ENCODE measurements at regions not wholly inside any gene's neighbourhood (a gene's known extent, or its start where the extent isn't known, plus 50 kb on each side); places are given as distances from the start of the nearest gene placed in this dataset.
"Not testable (repeated sequence)": the region's sequence is repeated elsewhere in the genome, so short reads cannot be mapped to it uniquely, and the experiment has no call there.

DNA sequence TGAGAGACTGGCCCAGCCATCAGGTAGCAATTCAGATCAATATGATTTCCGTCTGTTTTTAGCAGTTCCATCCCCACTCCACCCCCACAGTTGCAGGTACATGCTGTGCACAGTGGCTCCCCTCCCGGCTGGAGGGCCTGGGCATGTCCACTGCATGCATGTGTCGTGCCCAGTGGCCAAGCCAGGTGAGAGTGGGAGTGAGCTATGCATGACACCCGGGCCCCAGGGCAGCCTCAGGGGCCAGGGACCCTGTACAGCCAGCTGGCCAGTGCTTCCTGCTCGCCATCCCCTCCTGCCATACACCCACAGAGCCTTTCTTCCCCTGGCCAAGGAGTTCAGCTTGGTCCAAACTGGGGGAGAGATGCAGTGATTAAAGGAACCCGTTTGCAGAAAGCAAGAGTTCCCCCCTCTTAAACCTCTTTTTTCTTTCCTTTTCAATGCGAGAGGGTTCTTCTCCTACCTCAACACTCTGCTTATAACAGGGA, 135.3 kb downstream of the THBS2 start:
- H3K4me1 ChIP-seq (ENCODE audit: control insufficient read depth, insufficient read depth, low read length), result no peaks in the 10 kb centered on the region
- no peaks in the 10 kb centered on the region for H3K9me3 ChIP-seq (ENCODE audit: control insufficient read depth in 2 of 2, low read length in 2 of 2)
- no peak overlapping the region for H3K9ac ChIP-seq (ENCODE audit: low read length in 2 of 2)
- no peaks in the 10 kb centered on the region for H3K27me3 ChIP-seq (ENCODE audit: control insufficient read depth in 1 of 2, insufficient read depth in 2 of 2, low read length in 2 of 2)
- H3K27ac ChIP-seq (ENCODE audit: low read length), result no peak overlapping the region
- H3K36me3 ChIP-seq (ENCODE audit: control insufficient read depth in 2 of 2, insufficient read depth in 2 of 2, low read length in 2 of 2), result no peaks in the 10 kb centered on the region
- H3K4me3 ChIP-seq (ENCODE audit: low read length in 2 of 2), result no peak overlapping the region

DNA sequence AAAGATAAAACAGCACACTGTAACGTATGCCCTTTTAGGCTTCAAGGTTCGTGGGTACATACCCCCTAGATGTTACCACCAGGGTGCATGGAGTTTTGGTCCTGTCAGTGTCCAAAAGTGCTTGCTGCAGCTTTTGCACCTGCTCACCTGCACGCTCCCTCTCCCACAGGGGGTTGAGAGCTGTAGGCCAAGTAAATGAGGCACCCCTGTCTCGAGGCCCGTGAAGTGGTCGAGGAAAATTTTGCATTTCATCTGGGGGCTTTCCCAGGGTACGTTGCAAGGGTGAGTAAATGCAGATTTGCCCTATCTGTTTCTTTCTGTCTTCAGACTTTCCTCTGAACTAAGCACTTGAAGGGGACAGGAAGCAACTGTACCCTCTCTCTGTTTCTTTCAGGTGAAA, 136.0 kb downstream of the THBS2 start:
- Histone ChIP-seq H3K9ac (ENCODE audit: low read length in 2 of 2) (no peak overlapping the region), H3K27ac (ENCODE audit: low read length) (no peak overlapping the region), H3K36me3 (ENCODE audit: control insufficient read depth in 2 of 2, insufficient read depth in 2 of 2, low read length in 2 of 2) (no peaks in the 10 kb centered on the region), H3K4me3 (ENCODE audit: low read length in 2 of 2) (no peak overlapping the region), H3K27me3 (ENCODE audit: control insufficient read depth in 1 of 2, insufficient read depth in 2 of 2, low read length in 2 of 2) (no peaks in the 10 kb centered on the region), H3K9me3 (ENCODE audit: control insufficient read depth in 2 of 2, low read length in 2 of 2) (no peaks in the 10 kb centered on the region), H3K4me1 (ENCODE audit: control insufficient read depth, insufficient read depth, low read length) (no peaks in the 10 kb centered on the region)

DNA sequence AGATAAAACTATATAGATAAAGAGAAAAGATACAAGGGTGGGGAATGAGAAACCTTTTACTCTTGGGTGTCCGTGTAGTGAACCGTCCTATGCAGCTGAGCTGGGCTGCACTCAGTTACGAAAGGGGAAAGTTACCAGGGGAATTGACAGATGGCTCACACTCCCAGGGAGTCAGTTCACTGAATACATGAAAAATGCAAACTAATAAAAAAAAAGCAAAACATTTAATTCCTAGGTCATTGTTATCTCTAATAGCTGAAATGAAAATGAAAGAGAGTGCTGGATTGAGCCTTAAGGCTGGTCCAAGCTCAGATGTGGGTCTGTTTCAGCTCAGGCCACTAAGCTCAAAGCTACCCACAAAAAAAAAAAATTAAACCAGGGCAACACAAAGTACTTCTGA, 138.0 kb downstream of the THBS2 start:
- H3K27me3 ChIP-seq (ENCODE audit: control insufficient read depth in 1 of 2, insufficient read depth in 2 of 2, low read length in 2 of 2), result no peaks in the 10 kb centered on the region
- H3K9ac ChIP-seq (ENCODE audit: low read length in 2 of 2), result no peak overlapping the region
- H3K4me3 ChIP-seq (ENCODE audit: low read length in 2 of 2), result no peak overlapping the region
- H3K4me1 ChIP-seq (ENCODE audit: control insufficient read depth, insufficient read depth, low read length), result no peaks in the 10 kb centered on the region
- H3K9me3 ChIP-seq (ENCODE audit: control insufficient read depth in 2 of 2, low read length in 2 of 2), result no peaks in the 10 kb centered on the region
- H3K27ac ChIP-seq (ENCODE audit: low read length), result no peak overlapping the region
- no peaks in the 10 kb centered on the region for H3K36me3 ChIP-seq (ENCODE audit: control insufficient read depth in 2 of 2, insufficient read depth in 2 of 2, low read length in 2 of 2)

DNA sequence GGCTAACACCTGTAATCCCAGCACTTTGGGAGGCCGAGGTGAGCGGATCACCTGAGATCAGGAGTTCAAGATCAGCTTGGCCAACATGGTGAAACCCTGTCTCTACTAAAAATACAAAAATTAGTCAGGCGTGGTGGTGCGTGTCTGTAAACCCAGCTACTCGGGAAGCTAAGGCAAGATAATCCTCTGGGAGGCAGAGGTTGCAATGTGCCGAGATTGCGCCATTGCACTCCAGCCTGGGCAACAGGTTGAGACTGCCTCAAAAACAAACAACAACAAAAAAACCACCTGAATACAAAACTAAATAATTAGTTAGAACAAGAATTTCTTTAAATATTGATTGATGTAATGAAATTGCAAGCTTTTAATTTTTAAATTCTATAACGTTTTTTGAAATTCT, 139.0 kb downstream of the THBS2 start:
- not testable (repeated sequence) for H3K9me3 ChIP-seq (ENCODE audit: control insufficient read depth in 2 of 2, low read length in 2 of 2); H3K27me3 ChIP-seq (ENCODE audit: control insufficient read depth in 1 of 2, insufficient read depth in 2 of 2, low read length in 2 of 2); H3K4me3 ChIP-seq (ENCODE audit: low read length in 2 of 2); H3K36me3 ChIP-seq (ENCODE audit: control insufficient read depth in 2 of 2, insufficient read depth in 2 of 2, low read length in 2 of 2); H3K27ac ChIP-seq (ENCODE audit: low read length); H3K4me1 ChIP-seq (ENCODE audit: control insufficient read depth, insufficient read depth, low read length); H3K9ac ChIP-seq (ENCODE audit: low read length in 2 of 2)

DNA sequence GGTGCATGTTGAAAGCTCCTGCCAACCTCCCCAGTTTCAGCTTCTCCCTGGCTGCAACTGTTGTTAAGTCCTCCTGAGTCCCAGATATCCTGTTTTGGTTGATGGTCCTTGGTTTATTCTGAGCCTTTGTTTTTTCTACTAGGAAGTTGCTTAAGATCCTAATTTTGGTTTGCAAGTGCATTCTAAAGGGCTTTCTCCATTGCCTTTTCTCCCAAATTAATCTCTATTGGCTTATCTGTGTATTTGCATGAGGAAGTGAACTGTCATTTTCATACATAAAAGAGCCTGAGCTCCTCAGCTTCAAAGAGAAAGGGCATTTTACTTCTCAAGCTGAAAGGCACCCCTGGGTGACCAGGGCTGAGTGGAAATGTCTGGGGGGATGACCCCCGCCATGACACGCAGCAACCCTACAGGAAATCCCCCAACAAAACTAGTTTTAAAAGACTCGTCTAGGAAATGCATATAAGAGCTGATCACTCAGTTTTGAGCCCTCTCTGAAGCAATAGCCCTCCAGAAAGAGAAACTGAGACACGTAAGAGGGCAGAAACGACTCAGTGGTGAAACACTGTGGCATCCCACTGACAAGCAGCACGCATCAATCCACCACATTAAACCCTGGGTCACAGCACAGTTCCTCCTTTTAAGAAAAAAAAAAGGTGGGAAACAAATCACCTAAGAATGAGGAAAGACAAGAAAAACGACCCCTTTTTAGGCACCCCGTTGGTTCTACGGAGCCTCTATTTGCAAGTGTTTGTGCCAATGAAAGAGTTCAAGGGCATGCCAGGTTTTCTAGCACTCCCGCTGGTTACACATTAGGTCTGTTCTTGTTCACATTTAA, 140.9 kb downstream of the THBS2 start:
- no peak overlapping the region for H3K4me3 ChIP-seq (ENCODE audit: low read length in 2 of 2)

DNA sequence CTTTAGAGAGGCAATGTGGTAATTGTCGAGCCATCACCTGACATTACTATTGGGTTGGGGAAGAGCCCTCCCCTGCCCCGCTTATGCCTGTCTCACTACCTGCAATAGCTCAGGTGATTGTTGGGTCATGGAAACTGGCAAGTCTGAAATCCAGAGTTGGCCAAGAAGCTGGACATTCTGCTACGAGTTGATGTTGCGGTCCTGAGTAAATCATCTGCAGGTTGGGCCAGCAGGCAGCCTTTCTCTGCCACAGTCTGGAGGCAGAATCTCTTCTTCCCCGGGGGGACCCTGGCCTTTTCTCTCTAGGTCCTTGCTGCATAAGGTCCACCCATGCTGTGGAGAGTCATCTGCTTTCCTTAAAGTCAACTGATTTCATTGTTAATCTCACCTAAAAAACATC, 142.4 kb downstream of the THBS2 start:
- Histone ChIP-seq H3K9me3 (ENCODE audit: control insufficient read depth in 2 of 2, low read length in 2 of 2) (no peaks in the 10 kb centered on the region), H3K27ac (ENCODE audit: low read length) (no peak overlapping the region), H3K4me1 (ENCODE audit: control insufficient read depth, insufficient read depth, low read length) (no peaks in the 10 kb centered on the region), H3K36me3 (ENCODE audit: control insufficient read depth in 2 of 2, insufficient read depth in 2 of 2, low read length in 2 of 2) (no peaks in the 10 kb centered on the region), H3K4me3 (ENCODE audit: low read length in 2 of 2) (no peak overlapping the region), H3K9ac (ENCODE audit: low read length in 2 of 2) (no peak overlapping the region), H3K27me3 (ENCODE audit: control insufficient read depth in 1 of 2, insufficient read depth in 2 of 2, low read length in 2 of 2) (no peaks in the 10 kb centered on the region)

More for the DNA sequence above, 140.9 kb downstream of the THBS2 start:
- H3K9ac ChIP-seq (ENCODE audit: low read length in 2 of 2), result no peak overlapping the region
- H3K36me3 ChIP-seq (ENCODE audit: control insufficient read depth in 2 of 2, insufficient read depth in 2 of 2, low read length in 2 of 2), result no peaks in the 10 kb centered on the region
- H3K9me3 ChIP-seq (ENCODE audit: control insufficient read depth in 2 of 2, low read length in 2 of 2), result no peaks in the 10 kb centered on the region
- no peaks in the 10 kb centered on the region for H3K4me1 ChIP-seq (ENCODE audit: control insufficient read depth, insufficient read depth, low read length)
- no peak overlapping the region for H3K27ac ChIP-seq (ENCODE audit: low read length)
- H3K27me3 ChIP-seq (ENCODE audit: control insufficient read depth in 1 of 2, insufficient read depth in 2 of 2, low read length in 2 of 2), result no peaks in the 10 kb centered on the region

DNA sequence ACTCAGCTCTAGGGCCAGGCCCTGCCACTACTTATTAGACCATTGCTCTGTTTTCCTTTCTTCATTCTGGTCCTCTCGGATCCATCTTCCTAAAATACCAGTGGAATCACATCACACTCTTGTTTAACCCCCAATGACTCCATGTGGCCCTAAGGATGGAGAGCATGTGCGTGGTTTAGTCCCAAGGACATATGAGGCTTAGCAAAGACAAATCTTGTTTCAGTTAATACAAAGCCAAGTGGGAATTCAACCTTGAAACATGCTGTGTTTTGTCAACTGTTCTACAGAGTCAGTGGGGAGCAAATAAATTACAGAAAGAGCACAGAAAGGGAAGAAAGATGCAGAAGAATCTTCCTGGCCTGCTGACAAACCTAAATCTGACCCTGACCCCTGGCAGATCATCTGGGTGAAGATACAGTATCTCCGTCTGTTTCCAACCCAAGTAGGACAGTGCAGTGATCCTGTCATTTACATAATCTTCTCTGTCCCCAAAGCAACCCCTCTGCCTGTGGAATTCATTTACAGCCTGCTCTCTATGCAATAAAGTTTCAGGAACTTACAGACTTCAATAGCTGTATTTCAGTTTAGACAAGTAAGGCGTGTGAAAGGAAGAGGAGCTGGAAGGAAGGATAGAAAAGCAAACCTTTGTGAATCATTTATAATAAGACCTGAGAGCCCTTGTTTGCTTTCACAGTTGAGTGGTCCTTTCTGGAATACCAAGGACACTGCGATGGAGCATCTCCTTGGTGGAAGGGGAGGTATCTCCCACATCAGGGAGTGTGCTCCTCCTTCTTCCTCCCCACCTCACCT, 144.0 kb downstream of the THBS2 start:
- Histone ChIP-seq H3K36me3 (ENCODE audit: control insufficient read depth in 2 of 2, insufficient read depth in 2 of 2, low read length in 2 of 2) (no peaks in the 10 kb centered on the region), H3K9me3 (ENCODE audit: control insufficient read depth in 2 of 2, low read length in 2 of 2) (no peaks in the 10 kb centered on the region), H3K9ac (ENCODE audit: low read length in 2 of 2) (no peak overlapping the region), H3K27ac (ENCODE audit: low read length) (no peak overlapping the region), H3K4me3 (ENCODE audit: low read length in 2 of 2) (no peak overlapping the region), H3K27me3 (ENCODE audit: control insufficient read depth in 1 of 2, insufficient read depth in 2 of 2, low read length in 2 of 2) (no peaks in the 10 kb centered on the region), H3K4me1 (ENCODE audit: control insufficient read depth, insufficient read depth, low read length) (no peaks in the 10 kb centered on the region)

DNA sequence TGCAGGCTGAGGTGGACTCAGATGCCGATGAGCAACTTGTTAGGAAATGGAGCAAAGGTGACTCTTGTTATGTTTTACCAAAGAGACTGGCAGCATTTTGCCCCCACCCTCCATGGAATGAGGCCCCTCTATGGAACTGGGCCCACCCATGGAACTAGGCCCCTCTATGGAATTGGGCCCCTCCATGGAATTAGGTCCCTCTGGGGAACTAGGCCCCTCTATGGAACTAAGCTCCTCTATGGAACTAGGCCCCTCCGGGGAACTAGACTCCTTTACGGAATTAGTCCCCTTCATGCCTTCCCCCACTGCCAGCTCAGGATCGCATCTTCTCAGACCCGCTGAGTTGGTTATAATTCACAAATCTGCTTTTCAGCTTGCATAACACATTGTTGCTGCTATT, 144.9 kb downstream of the THBS2 start:
- no peak overlapping the region for H3K9ac ChIP-seq (ENCODE audit: low read length in 2 of 2)
- H3K4me1 ChIP-seq (ENCODE audit: control insufficient read depth, insufficient read depth, low read length), result no peaks in the 10 kb centered on the region
- no peaks in the 10 kb centered on the region for H3K27me3 ChIP-seq (ENCODE audit: control insufficient read depth in 1 of 2, insufficient read depth in 2 of 2, low read length in 2 of 2)
- H3K27ac ChIP-seq (ENCODE audit: low read length), result no peak overlapping the region
- no peaks in the 10 kb centered on the region for H3K36me3 ChIP-seq (ENCODE audit: control insufficient read depth in 2 of 2, insufficient read depth in 2 of 2, low read length in 2 of 2)
- no peak overlapping the region for H3K4me3 ChIP-seq (ENCODE audit: low read length in 2 of 2)
- no peaks in the 10 kb centered on the region for H3K9me3 ChIP-seq (ENCODE audit: control insufficient read depth in 2 of 2, low read length in 2 of 2)

DNA sequence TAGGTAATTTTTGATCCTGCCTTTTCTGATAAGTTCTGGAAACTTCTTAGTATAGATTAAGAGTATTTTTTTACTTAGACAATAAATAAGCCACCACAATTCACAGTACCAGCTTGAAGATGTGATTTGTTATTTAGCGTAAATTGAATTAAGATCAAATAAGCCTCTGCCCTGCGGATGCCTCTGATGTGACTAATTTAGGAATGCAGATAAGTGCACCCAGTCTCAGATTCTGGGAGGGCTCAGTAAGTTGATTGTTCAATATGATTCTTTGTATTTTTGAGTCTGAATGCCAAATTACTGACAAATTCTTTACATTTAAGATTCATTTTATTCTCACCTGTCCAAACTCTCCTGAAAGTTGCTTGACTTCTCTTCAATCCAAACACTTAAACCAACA, 147.5 kb downstream of the THBS2 start:
- Histone ChIP-seq H3K4me3 (ENCODE audit: low read length in 2 of 2) (no peak overlapping the region), H3K27me3 (ENCODE audit: control insufficient read depth in 1 of 2, insufficient read depth in 2 of 2, low read length in 2 of 2) (no peaks in the 10 kb centered on the region), H3K4me1 (ENCODE audit: control insufficient read depth, insufficient read depth, low read length) (no peaks in the 10 kb centered on the region), H3K9me3 (ENCODE audit: control insufficient read depth in 2 of 2, low read length in 2 of 2) (no peaks in the 10 kb centered on the region), H3K36me3 (ENCODE audit: control insufficient read depth in 2 of 2, insufficient read depth in 2 of 2, low read length in 2 of 2) (no peaks in the 10 kb centered on the region), H3K9ac (ENCODE audit: low read length in 2 of 2) (no peak overlapping the region), H3K27ac (ENCODE audit: low read length) (no peak overlapping the region)

DNA sequence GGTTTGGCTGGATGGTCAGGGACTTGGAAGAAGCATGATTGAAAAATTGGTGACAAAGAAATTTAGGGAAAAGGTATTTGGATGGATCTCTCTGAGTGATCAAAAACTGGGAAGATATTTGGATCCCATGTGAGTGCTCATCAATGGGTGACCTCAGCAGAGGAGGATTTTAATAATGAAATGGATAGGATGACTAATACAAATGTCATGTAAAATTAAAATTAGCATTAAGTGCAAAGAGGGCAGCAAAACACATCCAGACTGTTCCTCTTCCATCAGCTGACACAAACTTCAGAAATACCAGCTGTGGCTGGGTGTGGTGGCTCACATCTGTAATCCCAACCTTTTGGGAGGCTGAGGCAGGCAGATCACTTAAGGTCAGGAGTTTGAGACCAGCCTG, 151.7 kb downstream of the THBS2 start:
- H3K4me1 ChIP-seq (ENCODE audit: control insufficient read depth, insufficient read depth, low read length), result no peaks in the 10 kb centered on the region
- no peaks in the 10 kb centered on the region for H3K27me3 ChIP-seq (ENCODE audit: control insufficient read depth in 1 of 2, insufficient read depth in 2 of 2, low read length in 2 of 2)
- H3K27ac ChIP-seq (ENCODE audit: low read length), result no peak overlapping the region
- no peak overlapping the region for H3K9ac ChIP-seq (ENCODE audit: low read length in 2 of 2)
- H3K36me3 ChIP-seq (ENCODE audit: control insufficient read depth in 2 of 2, insufficient read depth in 2 of 2, low read length in 2 of 2), result no peaks in the 10 kb centered on the region
- no peaks in the 10 kb centered on the region for H3K9me3 ChIP-seq (ENCODE audit: control insufficient read depth in 2 of 2, low read length in 2 of 2)
- H3K4me3 ChIP-seq (ENCODE audit: low read length in 2 of 2), result no peak overlapping the region
